GM18873 (cell line): ENCODE measurements at regions not wholly inside any gene's neighbourhood (a gene's known extent, or its start where the extent isn't known, plus 50 kb on each side); places are given as distances from the start of the nearest gene placed in this dataset.

Source experiments
- ATAC-seq: cut with Tn5 transposase; IDR thresholded peaks from one replicate; pipeline ENCODE4 v1.9.1; 2021; ENCODE audit warnings: mild to moderate bottlenecking, moderate library complexity, moderate number of reproducible peaks; ENCODE audit not compliant: unreplicated experiment, low FRiP score

- no peak for ATAC-seq
Observed at GRCh38 chr6:19972221-19972620, 135.1 kb downstream of the ID4 start.

- no peak for ATAC-seq
Observed at GRCh38 chr6:19976411-19977129, 139.4 kb downstream of the ID4 start.

- ATAC-seq: no peak
Observed at GRCh38 chr6:19979059-19979458, 141.9 kb downstream of the ID4 start.

GRCh38 chr6:19979986-19980385, 142.8 kb downstream of the ID4 start:
- no peak for ATAC-seq

GRCh38 chr6:19983374-19983773, 146.2 kb downstream of the ID4 start:
- ATAC-seq: no peak

DNA sequence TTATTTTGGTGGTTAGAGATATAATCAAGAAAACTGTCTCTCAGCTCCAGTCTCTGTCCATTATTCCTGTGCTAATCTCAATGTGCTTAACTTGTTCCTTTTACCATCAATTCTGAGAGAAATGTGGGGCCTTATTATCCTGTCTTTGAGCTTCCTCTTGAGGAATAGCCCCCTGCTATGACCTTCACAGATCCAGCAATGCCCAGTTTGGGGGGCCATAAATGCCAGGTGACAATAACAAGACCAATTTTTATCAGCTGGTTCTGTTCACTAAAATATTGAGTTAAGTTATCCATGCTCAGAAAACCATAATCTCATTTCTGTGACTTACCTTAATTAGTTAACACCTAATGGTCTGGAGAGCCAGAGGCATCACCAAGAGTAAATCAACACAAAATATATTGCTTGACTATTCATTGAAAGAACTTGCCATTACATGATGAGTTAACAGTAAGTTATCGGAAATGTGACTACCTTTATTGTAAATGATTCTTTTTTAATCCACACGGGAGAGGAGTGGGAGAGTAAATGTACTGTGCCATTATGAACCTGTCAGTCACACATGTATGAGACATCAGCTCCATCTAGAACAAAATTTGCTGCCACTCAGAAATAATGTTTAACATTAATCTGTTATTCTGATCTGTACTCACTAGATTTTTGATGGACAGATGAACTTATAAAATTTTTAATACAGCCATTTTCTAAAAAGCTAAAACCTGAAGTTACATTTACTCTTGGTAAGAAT, 149.7 kb downstream of the ID4 start:
- ATAC-seq: no peak

DNA sequence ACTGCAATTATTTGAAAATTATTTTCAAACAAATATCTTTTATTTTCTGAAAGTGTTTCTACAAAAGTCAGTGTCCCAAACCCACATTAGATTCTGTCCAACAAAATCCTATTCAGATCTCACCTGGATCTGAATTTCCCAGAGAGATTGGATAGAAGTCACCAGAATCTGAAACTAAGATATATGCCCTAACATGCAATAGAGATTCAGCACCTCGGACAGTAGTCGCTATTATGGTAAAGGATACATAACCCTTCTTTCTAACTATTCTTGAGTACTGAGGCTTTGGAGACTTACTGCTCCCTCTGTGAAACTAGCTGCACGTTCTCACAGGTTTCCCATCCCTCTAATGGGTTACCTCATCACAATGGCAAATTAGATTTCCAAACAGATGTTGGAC, 151.4 kb downstream of the ID4 start:
- no peak for ATAC-seq

DNA sequence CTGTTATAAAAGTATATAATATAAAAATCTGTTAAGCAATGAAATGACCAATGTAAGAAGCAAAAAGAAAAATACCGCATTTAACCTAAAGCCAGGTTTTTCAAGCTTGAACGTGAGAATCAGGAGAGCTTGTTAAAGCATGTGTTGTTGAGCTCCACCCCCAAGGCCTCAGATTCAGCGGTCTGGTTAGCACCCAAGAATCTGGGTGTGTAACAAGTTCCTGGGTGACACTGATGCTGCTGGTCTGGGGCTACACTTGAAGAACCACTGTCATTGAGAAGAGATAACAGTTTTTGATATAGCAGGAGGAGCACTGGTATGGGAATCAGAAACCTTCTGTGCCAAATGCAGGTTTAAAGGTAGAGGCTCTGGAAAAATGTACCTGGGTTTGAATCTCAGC, 154.0 kb downstream of the ID4 start:
- ATAC-seq: no peak

- ATAC-seq: no peak
Observed at GRCh38 chr6:19994909-19995308, 157.7 kb downstream of the ID4 start.

DNA sequence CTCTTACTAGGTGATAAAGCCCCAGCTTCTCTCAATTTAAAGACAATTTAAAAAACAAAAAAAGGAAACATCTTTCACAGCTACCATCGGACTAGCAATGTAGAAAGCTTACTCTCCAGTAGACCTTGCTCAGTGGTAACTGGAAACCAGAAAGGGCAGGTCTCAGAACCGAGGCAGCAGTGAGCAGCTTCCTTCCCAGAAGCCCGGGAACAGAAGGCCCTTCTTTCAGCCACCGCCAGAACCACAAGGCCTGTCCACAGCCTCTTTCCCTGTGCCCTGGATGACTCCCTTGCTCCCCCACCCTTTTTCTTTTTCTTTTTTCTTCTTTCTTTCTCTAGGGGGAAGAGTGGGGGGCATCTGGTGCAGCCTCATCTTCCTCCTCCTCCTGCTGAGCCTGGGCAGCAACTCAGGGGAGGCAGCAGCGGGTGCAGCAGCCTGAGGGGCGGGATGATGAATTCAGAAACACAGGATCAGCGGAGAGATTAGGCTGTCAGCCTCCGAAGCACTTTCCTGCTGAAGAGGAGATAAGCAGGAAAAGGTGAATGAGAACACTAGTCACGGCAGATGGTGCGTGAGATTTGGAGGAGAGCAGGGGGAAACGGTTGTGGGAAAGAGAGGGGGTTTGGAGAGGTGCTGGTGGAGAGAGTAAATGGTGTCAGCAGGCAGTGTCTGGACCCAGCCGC, 158.5 kb downstream of the ID4 start:
- no peak for ATAC-seq

GRCh38 chr6:19997104-19997503, 159.9 kb downstream of the ID4 start:
- no peak for ATAC-seq

- no peak for ATAC-seq
Observed at GRCh38 chr6:19998541-19998940, 161.4 kb downstream of the ID4 start.

- ATAC-seq: peak; percentile 85
Observed at GRCh38 chr6:19999319-20000191, 162.4 kb downstream of the ID4 start.

DNA sequence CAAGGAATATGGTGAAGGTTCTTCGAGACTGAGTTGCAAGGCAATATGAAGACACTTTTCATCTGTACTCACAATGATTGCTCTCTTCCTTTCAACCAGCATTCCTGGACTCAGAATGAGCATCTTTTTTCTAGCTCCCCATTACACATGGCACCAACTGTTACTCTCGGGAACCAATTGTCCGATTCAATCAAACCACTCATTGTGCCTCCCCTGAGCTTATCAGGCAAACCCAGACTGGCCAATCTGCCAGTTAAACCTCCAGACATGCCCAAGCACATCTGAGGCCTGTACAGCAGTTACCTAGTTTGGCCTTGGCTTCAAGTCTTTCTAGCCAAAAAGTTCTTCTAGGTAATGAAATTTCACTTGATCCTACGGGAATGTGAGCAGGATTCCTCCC, 164.1 kb downstream of the ID4 start:
- no peak for ATAC-seq

GRCh38 chr6:20006037-20006436, 168.9 kb downstream of the ID4 start:
- no peak for ATAC-seq

DNA sequence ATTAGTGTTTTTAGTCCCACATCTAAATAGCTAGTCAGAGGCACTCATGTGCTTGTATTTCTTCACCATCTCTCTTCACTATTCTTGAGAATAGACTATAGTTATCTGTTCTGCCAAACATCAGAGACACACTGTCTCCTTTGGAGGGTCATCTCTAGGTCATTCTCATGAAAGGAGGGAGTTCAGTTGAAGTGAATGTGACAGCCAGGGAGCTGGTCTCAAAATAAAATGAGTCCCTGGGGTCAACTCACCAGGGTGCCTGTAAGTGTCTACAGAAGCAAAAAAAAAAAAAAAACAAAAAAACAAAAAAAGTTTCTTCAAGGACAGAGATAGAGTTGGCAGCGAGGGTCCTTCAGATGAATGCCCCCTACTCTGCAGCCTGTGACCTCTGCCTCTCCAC, 171.0 kb downstream of the ID4 start:
- ATAC-seq: no peak

DNA sequence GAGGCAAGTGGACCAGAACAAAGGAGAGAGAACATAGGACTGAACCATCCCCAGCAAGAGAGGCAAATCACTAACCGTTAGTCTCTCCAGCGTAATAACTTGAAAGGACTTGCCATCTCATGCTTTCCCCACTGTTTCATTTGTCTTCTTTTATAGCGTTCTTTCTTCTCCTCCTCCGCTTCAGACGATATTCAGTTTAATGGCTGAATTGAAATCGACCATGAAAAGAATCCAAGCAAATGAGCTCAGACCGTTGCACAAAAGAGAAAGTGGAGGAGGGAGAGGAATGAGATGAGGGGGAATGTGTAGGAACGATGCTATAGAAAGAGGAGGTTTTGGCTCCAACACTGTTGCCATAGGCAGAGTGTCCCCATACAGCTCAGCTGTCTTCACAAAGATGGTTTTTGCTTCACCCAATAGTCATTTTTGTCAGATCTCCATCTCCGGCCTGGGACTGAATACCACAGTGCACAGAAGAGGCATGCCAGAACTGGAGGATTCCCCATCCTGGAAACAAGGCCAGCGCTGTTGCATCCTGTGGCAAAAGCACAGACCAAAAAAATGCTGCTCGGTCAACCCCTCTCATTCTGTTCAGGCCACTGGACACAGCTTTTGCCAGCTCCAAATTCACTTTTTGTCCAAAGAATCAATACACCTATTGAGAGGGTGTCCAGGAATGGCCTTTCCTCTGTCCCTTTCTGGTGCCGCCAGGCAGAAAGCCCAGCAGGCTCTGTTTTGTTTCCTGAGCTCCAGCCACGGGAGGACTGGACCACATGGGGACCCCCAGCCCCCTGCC, 176.1 kb downstream of the ID4 start:
- no peak for ATAC-seq

DNA sequence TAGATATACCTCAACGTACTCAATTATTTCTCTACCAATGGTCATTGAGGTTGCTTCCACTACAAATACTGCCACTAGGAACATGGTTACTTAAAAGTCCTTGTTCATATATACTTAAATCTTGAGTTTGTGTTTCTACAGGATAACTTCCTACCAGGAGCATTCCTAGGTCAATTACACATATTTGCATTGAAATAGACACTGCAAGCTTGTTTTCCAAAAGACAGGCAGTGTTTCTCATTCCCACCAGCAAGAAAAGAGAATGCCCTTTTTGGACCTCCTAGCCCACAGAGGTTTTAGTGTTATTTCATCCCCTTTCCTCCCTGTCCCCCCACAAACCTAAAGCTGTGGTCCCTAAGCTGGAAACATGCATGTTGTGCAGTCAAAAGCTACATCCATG, 177.3 kb downstream of the ID4 start:
- no peak for ATAC-seq

GRCh38 chr6:20020526-20020925, 183.4 kb downstream of the ID4 start:
- no peak for ATAC-seq

DNA sequence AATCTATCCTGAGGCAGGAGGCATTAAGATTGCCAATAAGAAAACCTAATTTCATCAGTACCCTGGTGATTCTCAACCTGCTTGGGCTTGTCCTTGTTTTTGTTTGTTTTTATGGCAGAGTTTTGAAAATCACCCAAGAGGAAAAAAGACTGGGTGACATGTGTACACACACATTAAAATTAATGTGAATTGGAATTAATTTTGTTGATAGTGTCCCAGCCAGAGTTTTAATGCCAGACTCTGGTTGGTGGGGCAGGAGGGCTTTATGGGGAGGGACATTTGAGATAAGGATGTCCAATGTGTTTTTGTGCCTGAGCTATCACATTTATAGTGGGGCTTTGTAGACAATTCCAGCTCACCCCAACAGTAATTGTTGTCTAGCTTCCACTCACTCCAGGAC, 184.6 kb downstream of the ID4 start:
- ATAC-seq: no peak
